ENCODE measurements at regions not wholly inside any gene's neighbourhood (a gene's known extent, or its start where the extent isn't known, plus 50 kb on each side); places are given as distances from the start of the nearest gene placed in this dataset.

GRCh38 chr12:126773012-126773411 lies 1494.0 kb upstream of the TMEM132C start:
- DNase-seq (ENCODE audit: low read depth): no peak
- no peak overlapping the region for H3K4me3 ChIP-seq (ENCODE audit: low read depth, low read length)
- TF ChIP-seq, protein P1, sequence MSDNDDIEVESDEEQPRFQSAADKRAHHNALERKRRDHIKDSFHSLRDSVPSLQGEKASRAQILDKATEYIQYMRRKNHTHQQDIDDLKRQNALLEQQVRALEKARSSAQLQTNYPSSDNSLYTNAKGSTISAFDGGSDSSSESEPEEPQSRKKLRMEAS (IDR thresholded peaks at IDR 0.05; ENCODE audit: low read depth, low read length): no peak
- no peak for TF ChIP-seq CTCF (IDR thresholded peaks at IDR 0.05; ENCODE audit: low read depth, low read length)

DNA sequence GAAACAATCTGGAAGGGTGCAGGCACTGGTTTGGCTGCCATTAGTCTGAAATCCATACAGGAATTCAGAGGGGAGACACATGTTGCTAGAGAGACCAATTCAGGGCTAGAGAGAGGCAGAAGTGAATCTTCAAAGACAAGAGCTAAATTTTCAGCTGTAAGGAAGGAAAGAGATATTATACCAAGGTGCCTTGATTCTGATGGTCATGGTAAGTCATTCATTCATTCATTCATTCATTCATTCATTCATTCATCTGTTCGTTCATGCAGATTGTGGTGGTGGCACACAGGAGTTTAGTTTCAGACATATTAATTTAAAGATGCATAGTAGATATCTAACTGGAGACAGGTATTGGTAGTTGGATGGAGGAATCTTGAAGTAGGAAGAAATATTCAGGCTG lies 1493.5 kb upstream of the TMEM132C start:
- no peak overlapping the region for H3K4me3 ChIP-seq (ENCODE audit: low read depth, low read length)
- DNase-seq (ENCODE audit: low read depth): no peak
- TF ChIP-seq, protein P1 (IDR thresholded peaks at IDR 0.05; ENCODE audit: low read depth, low read length): no peak
- TF ChIP-seq POLR2A (IDR thresholded peaks at IDR 0.05; ENCODE audit: extremely low read depth, insufficient read length) (no peak), MYC (IDR thresholded peaks at IDR 0.05; ENCODE audit: low read depth, low read length) (no peak), CTCF (IDR thresholded peaks at IDR 0.05; ENCODE audit: low read depth, low read length) (no peak)

DNA sequence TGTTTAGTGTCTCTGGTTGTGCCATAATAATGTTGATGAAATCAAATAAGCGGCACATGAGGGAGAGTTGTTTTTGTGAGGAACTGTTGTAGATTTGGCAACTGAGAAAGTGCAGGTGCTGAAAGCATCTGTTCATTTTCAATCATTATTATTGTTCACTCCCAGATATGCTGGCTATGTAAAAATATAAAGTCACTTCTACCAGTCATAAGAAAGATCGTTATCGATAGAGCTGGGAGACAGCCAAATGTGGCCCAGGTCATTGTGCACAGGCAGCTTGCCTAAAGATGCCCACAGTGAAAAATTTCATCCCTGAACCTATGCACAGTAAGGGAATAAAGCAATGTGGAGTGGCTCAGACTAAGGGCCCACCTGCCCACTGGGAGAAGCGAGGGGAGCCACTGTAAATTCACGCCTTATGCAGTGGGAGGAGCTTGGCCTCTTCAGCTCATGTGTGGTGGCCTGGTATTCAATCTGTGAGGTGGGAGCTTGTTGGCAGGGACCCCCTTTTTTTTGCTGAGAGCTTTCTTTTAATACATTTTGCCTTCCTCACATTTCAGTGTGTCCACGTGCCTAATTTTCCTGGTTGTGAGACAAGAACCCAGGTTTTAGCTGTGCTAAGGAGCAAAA lies 1490.8 kb upstream of the TMEM132C start:
- DNase-seq (ENCODE audit: low read depth): no peak
- no peak overlapping the region for H3K4me3 ChIP-seq (ENCODE audit: low read depth, low read length)

GRCh38 chr12:126780343-126780742 lies 1486.6 kb upstream of the TMEM132C start:
- TF ChIP-seq POLR2A (IDR thresholded peaks at IDR 0.05; ENCODE audit: extremely low read depth, insufficient read length) (no peak), MYC (IDR thresholded peaks at IDR 0.05; ENCODE audit: low read depth, low read length) (no peak), CTCF (IDR thresholded peaks at IDR 0.05; ENCODE audit: low read depth, low read length) (no peak)
- TF ChIP-seq, protein P1 (IDR thresholded peaks at IDR 0.05; ENCODE audit: low read depth, low read length): no peak
- no peak overlapping the region for H3K4me3 ChIP-seq (ENCODE audit: low read depth, low read length)
- DNase-seq (ENCODE audit: low read depth): no peak

More for the DNA sequence above, 1490.8 kb upstream of the TMEM132C start:
- TF ChIP-seq POLR2A (IDR thresholded peaks at IDR 0.05; ENCODE audit: extremely low read depth, insufficient read length) (no peak), CTCF (IDR thresholded peaks at IDR 0.05; ENCODE audit: low read depth, low read length) (no peak), MYC (IDR thresholded peaks at IDR 0.05; ENCODE audit: low read depth, low read length) (no peak)
- TF ChIP-seq, protein P1 (IDR thresholded peaks at IDR 0.05; ENCODE audit: low read depth, low read length): no peak

DNA sequence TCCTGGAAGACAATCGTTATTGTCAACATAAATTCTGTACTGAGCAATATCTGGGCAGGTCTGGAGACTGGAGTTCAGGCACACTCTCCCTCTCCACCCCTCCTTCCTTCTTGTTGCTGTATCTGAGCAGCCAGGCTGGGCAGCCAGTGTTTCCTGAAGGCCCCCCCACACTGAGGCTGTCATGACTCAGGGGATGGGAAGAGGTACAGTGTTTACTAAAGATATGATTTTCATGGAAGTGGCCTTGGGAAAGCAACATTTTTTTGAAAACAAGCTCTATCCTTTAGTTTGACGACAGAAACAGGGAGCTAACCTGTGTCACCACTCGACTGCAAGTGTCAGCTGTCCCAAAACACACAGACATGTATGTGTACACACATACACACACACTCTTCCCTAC lies 1485.4 kb upstream of the TMEM132C start:
- no peak for DNase-seq (ENCODE audit: low read depth)
- no peak overlapping the region for H3K4me3 ChIP-seq (ENCODE audit: low read depth, low read length)
- TF ChIP-seq CTCF (IDR thresholded peaks at IDR 0.05; ENCODE audit: low read depth, low read length) (no peak), MYC (IDR thresholded peaks at IDR 0.05; ENCODE audit: low read depth, low read length) (no peak), POLR2A (IDR thresholded peaks at IDR 0.05; ENCODE audit: extremely low read depth, insufficient read length) (no peak)
- TF ChIP-seq, protein P1 (IDR thresholded peaks at IDR 0.05; ENCODE audit: low read depth, low read length): no peak
